K562 (cell line): ENCODE measurements at regions not wholly inside any gene's neighbourhood (a gene's known extent, or its start where the extent isn't known, plus 50 kb on each side); places are given as distances from the start of the nearest gene placed in this dataset.
"Not testable (repeated sequence)": the region's sequence is repeated elsewhere in the genome, so short reads cannot be mapped to it uniquely, and the experiment has no call there.

ENCODE experiments used
- MAZ ChIP-seq, 2 experiments: fragments of 450-650 bp in 1 of 2; sonication (generic) in 1 of 2; formaldehyde crosslinking; IDR thresholded peaks in 1 of 2; conservative IDR thresholded peaks in 1 of 2; 2 replicates each; pipeline versions ENCODE4 v1.4.0 to v1.5.0; 2020; ENCODE audit warnings: mild to moderate bottlenecking in 1 of 2, missing genetic modification reagents in 1 of 2
- NRF1 ChIP-seq, 2 experiments: fragments of 450-650 bp; IDR thresholded peaks in 1 of 2; conservative IDR thresholded peaks in 1 of 2; 2 replicates each; pipeline ENCODE4 v1.6.1; 2014; ENCODE audit warnings: mild to moderate bottlenecking in 2 of 2
- OTX1 ChIP-seq: fragments of 450-650 bp; formaldehyde crosslinking; IDR thresholded peaks from 2 replicates; pipeline ENCODE4 v1.4.0; 2022; ENCODE audit warnings: mild to moderate bottlenecking
- ZNF347 ChIP-seq: fragments of 450-650 bp; formaldehyde crosslinking; IDR thresholded peaks from 2 replicates; pipeline ENCODE4 v1.4.0; 2020; ENCODE audit warnings: low read depth, mild to moderate bottlenecking, moderate library complexity
- TF ChIP-seq, protein P1 (sequence below): sonication (generic); formaldehyde crosslinking; IDR thresholded peaks from 2 replicates; pipeline ENCODE4 v1.8.0; 2022; ENCODE audit warnings: mild to moderate bottlenecking, missing genetic modification reagents
- TF ChIP-seq, protein P2 (sequence below), 3 experiments: IDR thresholded peaks in 2 of 3; conservative IDR thresholded peaks in 1 of 3; 2 replicates each; pipeline ENCODE4 v1.5.1; 2011 to 2012; ENCODE audit warnings: low read length in 3 of 3, mild to moderate bottlenecking in 3 of 3, control low read depth in 2 of 3, improper control_type of control experiment in 1 of 3, inconsistent platforms in 1 of 3, low read depth in 1 of 3, mixed read lengths in 1 of 3, moderate library complexity in 1 of 3; ENCODE audit not compliant: insufficient read depth in 2 of 3

DNA sequence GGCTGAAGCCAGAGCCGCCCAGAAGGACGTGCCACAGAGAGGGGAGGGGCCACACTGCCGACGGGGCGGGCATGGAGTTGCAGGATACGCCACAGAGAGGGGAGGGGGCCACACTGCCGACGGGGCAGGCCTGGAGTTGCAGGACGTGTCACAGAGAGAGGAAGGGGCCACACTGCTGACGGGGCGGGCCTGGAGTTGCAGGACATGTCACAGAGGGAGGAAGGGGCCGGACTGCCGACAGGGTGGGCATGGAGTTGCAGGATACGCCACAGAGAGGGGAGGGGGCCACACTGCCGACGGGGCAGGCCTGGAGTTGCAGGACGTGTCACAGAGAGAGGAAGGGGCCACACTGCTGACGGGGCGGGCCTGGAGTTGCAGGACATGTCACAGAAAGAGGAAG, 99.4 kb upstream of the C1orf174 start:
- TF ChIP-seq MAZ (CRISPR knock-in tag; conservative IDR thresholded peaks at IDR 0.05 in 1 of 2, IDR thresholded peaks at IDR 0.05 in 1 of 2); NRF1 (conservative IDR thresholded peaks at IDR 0.05 in 1 of 2, IDR thresholded peaks at IDR 0.05 in 1 of 2); ZNF347 (CRISPR knock-in tag); OTX1: not testable (repeated sequence)
- TF ChIP-seq, protein P1, sequence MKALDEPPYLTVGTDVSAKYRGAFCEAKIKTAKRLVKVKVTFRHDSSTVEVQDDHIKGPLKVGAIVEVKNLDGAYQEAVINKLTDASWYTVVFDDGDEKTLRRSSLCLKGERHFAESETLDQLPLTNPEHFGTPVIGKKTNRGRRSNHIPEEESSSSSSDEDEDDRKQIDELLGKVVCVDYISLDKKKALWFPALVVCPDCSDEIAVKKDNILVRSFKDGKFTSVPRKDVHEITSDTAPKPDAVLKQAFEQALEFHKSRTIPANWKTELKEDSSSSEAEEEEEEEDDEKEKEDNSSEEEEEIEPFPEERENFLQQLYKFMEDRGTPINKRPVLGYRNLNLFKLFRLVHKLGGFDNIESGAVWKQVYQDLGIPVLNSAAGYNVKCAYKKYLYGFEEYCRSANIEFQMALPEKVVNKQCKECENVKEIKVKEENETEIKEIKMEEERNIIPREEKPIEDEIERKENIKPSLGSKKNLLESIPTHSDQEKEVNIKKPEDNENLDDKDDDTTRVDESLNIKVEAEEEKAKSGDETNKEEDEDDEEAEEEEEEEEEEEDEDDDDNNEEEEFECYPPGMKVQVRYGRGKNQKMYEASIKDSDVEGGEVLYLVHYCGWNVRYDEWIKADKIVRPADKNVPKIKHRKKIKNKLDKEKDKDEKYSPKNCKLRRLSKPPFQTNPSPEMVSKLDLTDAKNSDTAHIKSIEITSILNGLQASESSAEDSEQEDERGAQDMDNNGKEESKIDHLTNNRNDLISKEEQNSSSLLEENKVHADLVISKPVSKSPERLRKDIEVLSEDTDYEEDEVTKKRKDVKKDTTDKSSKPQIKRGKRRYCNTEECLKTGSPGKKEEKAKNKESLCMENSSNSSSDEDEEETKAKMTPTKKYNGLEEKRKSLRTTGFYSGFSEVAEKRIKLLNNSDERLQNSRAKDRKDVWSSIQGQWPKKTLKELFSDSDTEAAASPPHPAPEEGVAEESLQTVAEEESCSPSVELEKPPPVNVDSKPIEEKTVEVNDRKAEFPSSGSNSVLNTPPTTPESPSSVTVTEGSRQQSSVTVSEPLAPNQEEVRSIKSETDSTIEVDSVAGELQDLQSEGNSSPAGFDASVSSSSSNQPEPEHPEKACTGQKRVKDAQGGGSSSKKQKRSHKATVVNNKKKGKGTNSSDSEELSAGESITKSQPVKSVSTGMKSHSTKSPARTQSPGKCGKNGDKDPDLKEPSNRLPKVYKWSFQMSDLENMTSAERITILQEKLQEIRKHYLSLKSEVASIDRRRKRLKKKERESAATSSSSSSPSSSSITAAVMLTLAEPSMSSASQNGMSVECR (CRISPR knock-in tag): not testable (repeated sequence)
- TF ChIP-seq, protein P2, sequence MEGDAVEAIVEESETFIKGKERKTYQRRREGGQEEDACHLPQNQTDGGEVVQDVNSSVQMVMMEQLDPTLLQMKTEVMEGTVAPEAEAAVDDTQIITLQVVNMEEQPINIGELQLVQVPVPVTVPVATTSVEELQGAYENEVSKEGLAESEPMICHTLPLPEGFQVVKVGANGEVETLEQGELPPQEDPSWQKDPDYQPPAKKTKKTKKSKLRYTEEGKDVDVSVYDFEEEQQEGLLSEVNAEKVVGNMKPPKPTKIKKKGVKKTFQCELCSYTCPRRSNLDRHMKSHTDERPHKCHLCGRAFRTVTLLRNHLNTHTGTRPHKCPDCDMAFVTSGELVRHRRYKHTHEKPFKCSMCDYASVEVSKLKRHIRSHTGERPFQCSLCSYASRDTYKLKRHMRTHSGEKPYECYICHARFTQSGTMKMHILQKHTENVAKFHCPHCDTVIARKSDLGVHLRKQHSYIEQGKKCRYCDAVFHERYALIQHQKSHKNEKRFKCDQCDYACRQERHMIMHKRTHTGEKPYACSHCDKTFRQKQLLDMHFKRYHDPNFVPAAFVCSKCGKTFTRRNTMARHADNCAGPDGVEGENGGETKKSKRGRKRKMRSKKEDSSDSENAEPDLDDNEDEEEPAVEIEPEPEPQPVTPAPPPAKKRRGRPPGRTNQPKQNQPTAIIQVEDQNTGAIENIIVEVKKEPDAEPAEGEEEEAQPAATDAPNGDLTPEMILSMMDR (IDR thresholded peaks at IDR 0.05 in 2 of 3, conservative IDR thresholded peaks at IDR 0.05 in 1 of 3; ENCODE audit: insufficient read depth in 2 of 3, low read depth in 1 of 3, low read length in 3 of 3): not testable (repeated sequence)
